SK-N-SH (cell line): ENCODE measurements at regions not wholly inside any gene's neighbourhood (a gene's known extent, or its start where the extent isn't known, plus 50 kb on each side); places are given as distances from the start of the nearest gene placed in this dataset.

Experiments
- CTCF ChIA-PET: fragments of 300-600, 350-600 bp; formaldehyde crosslinking; extraction: SDS; loops from one replicate; lab custom pipeline; 2021; lab: Yijun Ruan, JAX
- POLR2A ChIA-PET: fragments of 350-600 bp; sonication (Branson Sonifier 250); formaldehyde crosslinking; extraction: SDS; loops from one replicate; lab custom pipeline; 2020; ENCODE audit warnings: antibody characterized with exemption, inconsistent platforms; lab: Yijun Ruan, JAX
- DNase-seq: peaks from one replicate; pipeline ENCODE4 v3.0.0; 2012
- H2AFZ ChIP-seq: fragments of 200-600 bp; sonication (generic); 2 replicates; pipeline ENCODE4 v1.8.1; 2016; ENCODE audit warnings: antibody characterized with exemption, mild to moderate bottlenecking, low read depth
- H3F3A ChIP-seq: fragments of 200-600 bp; sonication (generic); replicated peaks from 2 replicates; pipeline ENCODE3; 2016; ENCODE audit warnings: antibody characterized with exemption, mild to moderate bottlenecking; ENCODE audit not compliant: insufficient read depth
- H3K27ac ChIP-seq, 2 experiments: fragments of 200-500 bp in 1 of 2; fragments of 200-600 bp in 1 of 2; sonication (Bioruptor generic) in 1 of 2; sonication (generic), shearing (Covaris generic) in 1 of 2; 2 replicates each; pipeline versions ENCODE4 v1.5.1 to v1.6.1; 2014 to 2016; ENCODE audit warnings: low read depth in 2 of 2, inconsistent platforms in 1 of 2, low read length in 1 of 2, mild to moderate bottlenecking in 1 of 2, mixed read lengths in 1 of 2
- H3K27me3 ChIP-seq: fragments of 200-600 bp; sonication (generic), shearing (Covaris generic); 2 replicates; pipeline ENCODE4 v1.6.1; 2016; ENCODE audit warnings: mixed run types; ENCODE audit not compliant: insufficient read depth
- H3K36me3 ChIP-seq, 2 experiments: fragments of 200-500 bp in 1 of 2; fragments of 200-600 bp in 1 of 2; sonication (Bioruptor generic) in 1 of 2; sonication (generic) in 1 of 2; replicated peaks in 1 of 2; 2 replicates each; pipeline versions ENCODE3 to v1.5.1; 2014 to 2016; ENCODE audit warnings: low read length in 1 of 2, mild to moderate bottlenecking in 1 of 2; ENCODE audit not compliant: insufficient read depth in 2 of 2, control insufficient read depth in 1 of 2
- H3K4me1 ChIP-seq, 2 experiments: fragments of 200-500 bp in 1 of 2; fragments of 200-600 bp in 1 of 2; sonication (Bioruptor generic) in 1 of 2; sonication (generic), shearing (Covaris generic) in 1 of 2; 2 replicates each; pipeline versions ENCODE4 v1.5.1 to v1.6.1; 2014 to 2016; ENCODE audit warnings: low read depth in 1 of 2, low read length in 1 of 2, mixed run types in 1 of 2; ENCODE audit not compliant: insufficient read depth in 2 of 2, control insufficient read depth in 1 of 2
- H3K4me2 ChIP-seq: fragments of 200-600 bp; sonication (generic), shearing (Covaris generic); 2 replicates; pipeline ENCODE4 v1.6.1; 2017; ENCODE audit warnings: mixed run types
- H3K4me3 ChIP-seq, 2 experiments: fragments of 200-500 bp in 1 of 2; fragments of 200-600 bp in 1 of 2; sonication (Bioruptor generic) in 1 of 2; sonication (generic), shearing (Covaris generic) in 1 of 2; 2 replicates each; pipeline versions ENCODE4 v1.5.1 to v1.8.1; 2014 to 2016; ENCODE audit warnings: low read depth in 2 of 2, inconsistent platforms in 1 of 2, low read length in 1 of 2, mild to moderate bottlenecking in 1 of 2, mixed read lengths in 1 of 2, moderate library complexity in 1 of 2
- H3K79me2 ChIP-seq: fragments of 200-600 bp; sonication (generic); 2 replicates; pipeline ENCODE4 v1.8.1; 2017; ENCODE audit warnings: mild to moderate bottlenecking; ENCODE audit not compliant: insufficient read depth
- H3K9ac ChIP-seq: fragments of 200-600 bp; sonication (generic); 2 replicates; pipeline ENCODE4 v1.6.1; 2017; ENCODE audit warnings: mixed run types
- H3K9me2 ChIP-seq: fragments of 200-600 bp; sonication (generic); 2 replicates; pipeline ENCODE4 v1.6.1; 2017; ENCODE audit warnings: mixed run types
- H3K9me3 ChIP-seq: fragments of 200-600 bp; sonication (generic); 2 replicates; pipeline ENCODE4 v1.6.1; 2017; ENCODE audit warnings: mixed run types, mild to moderate bottlenecking, moderate library complexity
- H4K20me1 ChIP-seq: fragments of 200-600 bp; sonication (generic); 2 replicates; pipeline ENCODE4 v1.6.1; 2017; ENCODE audit warnings: mild to moderate bottlenecking, mixed run types; ENCODE audit not compliant: insufficient read depth
- EP300 ChIP-seq, 2 experiments: IDR thresholded peaks; 2 replicates each; pipeline versions ENCODE4 v1.4.0 to v1.6.1; 2012; ENCODE audit warnings: borderline replicate concordance in 1 of 2, low read depth in 1 of 2, low read length in 1 of 2
- EZH2phosphoT487 ChIP-seq: fragments of 200-600 bp; sonication (generic); IDR thresholded peaks from 2 replicates; pipeline ENCODE4 v1.6.1; 2017; ENCODE audit warnings: low read depth, mixed run types, mild to moderate bottlenecking, antibody characterized with exemption, moderate library complexity, borderline replicate concordance
- FOSL2 ChIP-seq: IDR thresholded peaks from 2 replicates; pipeline ENCODE4 v1.4.0; 2012; ENCODE audit warnings: low read depth, mild to moderate bottlenecking, moderate library complexity, borderline replicate concordance
- FOXJ3 ChIP-seq: sonication (generic); formaldehyde crosslinking; IDR thresholded peaks from 2 replicates; pipeline ENCODE4 v1.5.1; 2020; ENCODE audit warnings: mild to moderate bottlenecking, missing genetic modification reagents
- GABPA ChIP-seq: IDR thresholded peaks from 2 replicates; pipeline ENCODE4 v1.4.0; 2012; ENCODE audit warnings: low read depth, mild to moderate bottlenecking
- GATA2 ChIP-seq: sonication (generic); formaldehyde crosslinking; IDR thresholded peaks from 2 replicates; pipeline ENCODE4 v1.5.0; 2020; ENCODE audit warnings: mild to moderate bottlenecking, missing genetic modification reagents
- JUND ChIP-seq: IDR thresholded peaks from 2 replicates; pipeline ENCODE4 v1.4.0; 2012
- MXI1 ChIP-seq: IDR thresholded peaks from 2 replicates; pipeline ENCODE4 v1.6.1; 2012; ENCODE audit warnings: mild to moderate bottlenecking, low read depth, low read length, improper control_type of control experiment
- PBX3 ChIP-seq: IDR thresholded peaks from 2 replicates; pipeline ENCODE4; 2012
- POLR2AphosphoS5 ChIP-seq: IDR thresholded peaks from 2 replicates; pipeline ENCODE4 v1.6.1; 2012; ENCODE audit warnings: low read depth, low read length
- RAD21 ChIP-seq: IDR thresholded peaks from 2 replicates; pipeline ENCODE4 v1.6.1; 2012; ENCODE audit warnings: mild to moderate bottlenecking, low read length
- RFX5 ChIP-seq: IDR thresholded peaks from 2 replicates; pipeline ENCODE4 v1.6.1; 2012; ENCODE audit warnings: mild to moderate bottlenecking, improper control_type of control experiment, low read length
- RXRA ChIP-seq: IDR thresholded peaks from 2 replicates; pipeline ENCODE4 v1.4.0; 2012; ENCODE audit warnings: low read depth, mild to moderate bottlenecking, borderline replicate concordance
- TCF12 ChIP-seq: IDR thresholded peaks from 2 replicates; pipeline ENCODE4 v1.4.0; 2012
- USF2 ChIP-seq: fragments of 150-350 bp; IDR thresholded peaks from 2 replicates; pipeline ENCODE4 v1.6.1; 2017; ENCODE audit warnings: antibody characterized with exemption, low read length, low read depth, borderline replicate concordance
- WGBS: methylation state at CpG from one replicate; pipeline ENCODE4 v1.1.6; 2017; ENCODE audit warnings: low lambda C conversion rate; 5-methylcytosine and 5-hydroxymethylcytosine counted together

GRCh38 chr11:131234221-131234620 lies 136.2 kb upstream of the NTM start:
- Histone ChIP-seq H3K27me3 (no peaks in the 10 kb centered on the region), H2AFZ (no peak overlapping the region), H3K4me3 (no peak overlapping the region), H3K79me2 (no peaks in the 10 kb centered on the region), H3K4me1 (peaks cover 0 to 4% of the 10 kb centered on the region in 2 experiments; a peak in 1 of 4 replicates), H3K9ac (no peak overlapping the region), H3K27ac (no peak overlapping the region), H3F3A (no peaks in the 10 kb centered on the region), H3K4me2 (no peak overlapping the region), H4K20me1 (no peaks in the 10 kb centered on the region), H3K36me3 (no peaks in the 10 kb centered on the region), H3K9me2 (no peaks in the 10 kb centered on the region), H3K9me3 (no peaks in the 10 kb centered on the region)
- ChIA-PET POLR2A (no interaction called here), CTCF (no interaction called here)
- WGBS, result 64% methylated on average over 15 of the region's 15 CpGs
- DNase-seq, result no peak
- no peak for TF ChIP-seq FOXJ3 (CRISPR knock-in tag)
- TF ChIP-seq JUND, result no peak
- no peak for TF ChIP-seq TCF12
- TF ChIP-seq RFX5, result no peak
- TF ChIP-seq MXI1, result no peak
- no peak for TF ChIP-seq POLR2AphosphoS5
- no peak for TF ChIP-seq GATA2 (CRISPR knock-in tag)
- TF ChIP-seq EZH2phosphoT487, result no peak
- no peak for TF ChIP-seq EP300 (IDR thresholded peaks at IDR 0.05; ENCODE audit: borderline replicate concordance in 1 of 2, low read depth in 1 of 2, low read length in 1 of 2)
- no peak for TF ChIP-seq RAD21
- TF ChIP-seq USF2, result no peak
- TF ChIP-seq PBX3, result no peak
- no peak for TF ChIP-seq RXRA
- no peak for TF ChIP-seq FOSL2

GRCh38 chr11:131235328-131236298 lies 134.8 kb upstream of the NTM start:
- Histone ChIP-seq H3K9me3 (no peaks in the 10 kb centered on the region), H4K20me1 (no peaks in the 10 kb centered on the region)
- POLR2A ChIA-PET, result no interaction called here
- CTCF ChIA-PET, result no interaction called here
- no peak for TF ChIP-seq GABPA
- TF ChIP-seq RFX5, result no peak
- no peak for TF ChIP-seq TCF12
- TF ChIP-seq, all 33 proteins: peak for 0
- no peak overlapping the region for H3K27ac ChIP-seq
- no peak overlapping the region for H3K4me2 ChIP-seq
- H3K27me3 ChIP-seq, result no peaks in the 10 kb centered on the region
- DNase-seq, result peak; percentile 17
- H3F3A ChIP-seq, result no peaks in the 10 kb centered on the region
- no peaks in the 10 kb centered on the region for H3K79me2 ChIP-seq
- H3K4me1 ChIP-seq, result peaks cover 0 to 4% of the 10 kb centered on the region in 2 experiments; a peak in 1 of 4 replicates
- H2AFZ ChIP-seq, result no peak overlapping the region
- no peak overlapping the region for H3K4me3 ChIP-seq
- no peaks in the 10 kb centered on the region for H3K36me3 ChIP-seq
- H3K9ac ChIP-seq, result no peak overlapping the region
- no peaks in the 10 kb centered on the region for H3K9me2 ChIP-seq
- WGBS, result 39% methylated on average over 17 of the region's 20 CpGs
